K562 (cell line): ENCODE measurements at regions not wholly inside any gene's neighbourhood (a gene's known extent, or its start where the extent isn't known, plus 50 kb on each side); places are given as distances from the start of the nearest gene placed in this dataset.

ENCODE experiments used
- ATAC-seq: fragments of 200-7000 bp; cut with Tn5 transposase; 3 replicates; pipeline ENCODE4 v1.9.1; 2020; ENCODE audit warnings: moderate library complexity
- BruUV-seq: library from RNA; stranded (reverse); fragments of 400-500 nt; replicated peaks from 2 replicates; lab custom pipeline; 2021; lab: Mats Ljungman, UMichigan
- CTCF ChIA-PET: fragments of 300-600 bp; formaldehyde crosslinking; extraction: SDS; loops from one replicate; lab custom pipeline; 2021; ENCODE audit warnings: low intra/inter-chr PET ratio; lab: Yijun Ruan, JAX
- POLR2A ChIA-PET: fragments of 300-600, 350-650 bp; sonication (Branson Sonifier 250); formaldehyde crosslinking; extraction: SDS; loops from one replicate; lab custom pipeline; 2021; ENCODE audit warnings: antibody characterized with exemption, inconsistent platforms; lab: Yijun Ruan, JAX
- DNase-seq, 4 experiments: peaks; one replicate each; pipeline versions ENCODE4 v3.0.0 to v3.0.0-alpha.2; 2011 to 2018; ENCODE audit warnings: low spot score in 3 of 4, mixed read lengths in 3 of 4; ENCODE audit errors: extremely low read depth in 1 of 4
- FAIRE-seq: peaks from 2 replicates; lab custom pipeline; 2011; peaks lifted over from hg19 to GRCh38; lab: Jason Lieb, UNC
- H2AFZ ChIP-seq: 2 replicates; pipeline ENCODE4 v1.6.0; 2011; ENCODE audit warnings: low read depth, low read length, control low read depth, inconsistent platforms
- H3K27ac ChIP-seq: fragments of 200-600 bp; 3 replicates; pipeline ENCODE4 v1.8.0; 2011; ENCODE audit warnings: low read depth, mild to moderate bottlenecking, control low read depth, inconsistent platforms, low read length, moderate library complexity, mixed read lengths; ENCODE audit errors: extremely low read depth
- H3K27me3 ChIP-seq, 2 experiments: fragments of 300-600 bp in 1 of 2; 2 replicates in 1 of 2; 3 replicates in 1 of 2; pipeline versions ENCODE4 v1.6.0 to v1.8.0; 2011; ENCODE audit warnings: inconsistent platforms in 2 of 2, low read length in 2 of 2, mild to moderate bottlenecking in 1 of 2, mixed read lengths in 1 of 2, moderate library complexity in 1 of 2; ENCODE audit not compliant: control insufficient read depth in 2 of 2, insufficient read depth in 2 of 2
- H3K36me3 ChIP-seq: fragments of 300-600 bp; 3 replicates; pipeline ENCODE4 v1.8.0; 2011; ENCODE audit warnings: mild to moderate bottlenecking, low read length, inconsistent platforms; ENCODE audit not compliant: control insufficient read depth, insufficient read depth
- H3K4me1 ChIP-seq, 2 experiments: fragments of 200-600 bp in 1 of 2; replicated peaks in 1 of 2; 2 replicates in 1 of 2; 3 replicates in 1 of 2; pipeline versions ENCODE4 v1.5.1 to v1.8.0; 2011; ENCODE audit warnings: inconsistent platforms in 2 of 2, low read length in 2 of 2, mild to moderate bottlenecking in 1 of 2, mixed read lengths in 1 of 2, moderate library complexity in 1 of 2; ENCODE audit not compliant: control insufficient read depth in 2 of 2, insufficient read depth in 2 of 2
- H3K4me2 ChIP-seq: 2 replicates; pipeline ENCODE4 v1.6.1; 2011; ENCODE audit warnings: low read length, control low read depth, inconsistent platforms, mixed read lengths; ENCODE audit not compliant: insufficient read depth
- H3K4me3 ChIP-seq: fragments of 200-600 bp; sonication (generic), shearing (Covaris generic); 2 replicates; pipeline ENCODE4 v1.5.1; 2016; ENCODE audit warnings: control low read depth, inconsistent platforms
- H3K79me2 ChIP-seq: fragments of 200-600 bp; 3 replicates; pipeline ENCODE4 v1.8.0; 2011; ENCODE audit warnings: low read length, inconsistent platforms; ENCODE audit not compliant: control insufficient read depth, insufficient read depth
- H3K9ac ChIP-seq, 2 experiments: 2 replicates each; pipeline versions ENCODE4 v1.6.0 to v1.6.1; 2011; ENCODE audit warnings: low read depth in 2 of 2, low read length in 2 of 2, control low read depth in 1 of 2, inconsistent platforms in 1 of 2, mild to moderate bottlenecking in 1 of 2, mixed read lengths in 1 of 2; ENCODE audit not compliant: insufficient read depth in 1 of 2
- H3K9me1 ChIP-seq: one replicate; pipeline ENCODE4 v1.6.0; 2011; ENCODE audit warnings: inconsistent platforms, mild to moderate bottlenecking, low read length, moderate library complexity; ENCODE audit not compliant: control insufficient read depth, insufficient read depth
- H3K9me3 ChIP-seq: replicated peaks from 2 replicates; pipeline ENCODE4 v1.5.1; 2011; ENCODE audit warnings: low read depth, low read length, inconsistent platforms; ENCODE audit not compliant: control insufficient read depth, insufficient read depth
- H4K20me1 ChIP-seq: replicated peaks from 2 replicates; pipeline ENCODE4 v1.6.1; 2011; ENCODE audit warnings: low read length, inconsistent platforms, mixed read lengths; ENCODE audit not compliant: control insufficient read depth, insufficient read depth
- TSC22D4 ChIP-seq: fragments of 450-650 bp; IDR thresholded peaks from 2 replicates; pipeline ENCODE4 v1.6.1; 2016; ENCODE audit warnings: missing genetic modification characterization, missing biosample characterization, control low read depth
- ZNF184 ChIP-seq: sonication (generic); formaldehyde crosslinking; IDR thresholded peaks from 2 replicates; pipeline ENCODE4 v1.5.0; 2020; ENCODE audit warnings: missing genetic modification reagents
- WGBS: fragments of 100-300 bp; shearing (Covaris generic); methylation state at CpG from one replicate; pipeline ENCODE4 v1.1.6; 2016; ENCODE audit warnings: low coverage, mixed read lengths; ENCODE audit not compliant: insufficient coverage; ENCODE audit errors: missing lambda C conversion rate; 5-methylcytosine and 5-hydroxymethylcytosine counted together
- in situ Hi-C: fragments of 300-500 bp; cut with MboI; formaldehyde crosslinking; loops from 4 replicates; pipeline ENCODE4 v1.15.0; 2018; ENCODE audit warnings: inconsistent platforms, mixed read lengths
- intact Hi-C: fragments of 100-400 bp; cut with micrococcal nuclease; formaldehyde crosslinking; loops from 2 replicates; pipeline ENCODE4 v1.14.2; 2022
- TF ChIP-seq, protein P1 (sequence below): fragments of 450-650 bp; formaldehyde crosslinking; conservative IDR thresholded peaks from 2 replicates; pipeline ENCODE4 v1.4.0; 2022; ENCODE audit warnings: mild to moderate bottlenecking, missing genetic modification characterization
- TF ChIP-seq, protein P2 (sequence below): fragments of 250-450 bp; sonication (Bioruptor Pico); IDR thresholded peaks from 2 replicates; pipeline ENCODE4 v1.5.0; 2022; ENCODE audit warnings: mild to moderate bottlenecking
- TF ChIP-seq, protein P3 (sequence below): sonication (generic); formaldehyde crosslinking; IDR thresholded peaks from 2 replicates; pipeline ENCODE4 v1.8.0; 2023; ENCODE audit warnings: missing genetic modification reagents, mild to moderate bottlenecking, borderline replicate concordance
- TF ChIP-seq, protein P4 (sequence below), 2 experiments: fragments of 450-650 bp in 1 of 2; IDR thresholded peaks; 2 replicates each; pipeline ENCODE4 v1.6.1; 2011 to 2017; ENCODE audit warnings: low read depth in 2 of 2, antibody characterized with exemption in 1 of 2, borderline replicate concordance in 1 of 2, low read length in 1 of 2, mild to moderate bottlenecking in 1 of 2, mixed read lengths in 1 of 2; ENCODE audit not compliant: control insufficient read depth in 1 of 2

DNA sequence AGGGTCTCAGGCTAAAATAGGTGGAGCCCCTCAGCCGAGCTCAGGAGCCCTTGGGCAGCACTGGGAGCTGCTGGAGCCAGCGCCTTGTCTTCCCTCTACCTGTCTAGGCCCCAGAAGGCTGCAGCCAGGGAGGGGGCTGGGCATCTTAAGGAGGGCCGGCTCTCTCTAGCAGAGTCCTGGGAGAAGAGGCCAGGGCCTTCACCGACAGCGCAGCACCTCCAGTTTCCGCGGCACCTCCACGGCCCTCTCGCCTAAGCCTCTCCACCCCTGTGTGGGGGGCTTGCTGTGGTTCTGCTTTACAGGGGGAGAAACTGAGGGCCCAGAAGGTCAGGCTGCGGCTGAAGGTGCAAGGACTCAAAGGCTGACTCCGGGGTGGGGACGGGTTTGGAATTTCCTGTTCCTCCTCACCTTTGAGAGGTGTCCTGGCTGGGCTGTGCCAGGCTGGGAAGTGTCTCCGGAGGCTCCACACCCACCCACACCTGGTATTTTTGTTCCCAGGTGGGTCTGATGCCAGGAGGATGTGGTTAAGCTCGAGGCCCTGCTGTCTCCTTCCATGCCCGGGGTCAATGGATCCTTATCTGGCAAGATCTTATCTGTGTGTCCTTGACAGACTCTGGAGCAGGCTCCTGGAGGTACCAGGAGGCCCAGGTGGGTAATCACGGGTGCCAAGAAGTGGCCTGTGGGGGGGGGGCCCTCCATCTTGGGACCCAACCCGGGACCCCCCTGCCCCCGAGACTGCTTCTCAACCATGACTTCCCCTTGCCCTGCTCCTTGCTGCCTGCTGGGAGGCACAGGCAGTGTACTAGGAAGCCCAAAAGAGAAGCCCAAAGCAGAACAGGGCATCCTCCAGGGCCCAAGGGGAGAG, 95.3 kb upstream of the FGF3 start:
- Histone ChIP-seq H3K9ac (no peak overlapping the region), H3K4me2 (no peak overlapping the region)
- TF ChIP-seq TSC22D4 (tag) (no peak), ZNF184 (no peak)
- TF ChIP-seq, protein P1, sequence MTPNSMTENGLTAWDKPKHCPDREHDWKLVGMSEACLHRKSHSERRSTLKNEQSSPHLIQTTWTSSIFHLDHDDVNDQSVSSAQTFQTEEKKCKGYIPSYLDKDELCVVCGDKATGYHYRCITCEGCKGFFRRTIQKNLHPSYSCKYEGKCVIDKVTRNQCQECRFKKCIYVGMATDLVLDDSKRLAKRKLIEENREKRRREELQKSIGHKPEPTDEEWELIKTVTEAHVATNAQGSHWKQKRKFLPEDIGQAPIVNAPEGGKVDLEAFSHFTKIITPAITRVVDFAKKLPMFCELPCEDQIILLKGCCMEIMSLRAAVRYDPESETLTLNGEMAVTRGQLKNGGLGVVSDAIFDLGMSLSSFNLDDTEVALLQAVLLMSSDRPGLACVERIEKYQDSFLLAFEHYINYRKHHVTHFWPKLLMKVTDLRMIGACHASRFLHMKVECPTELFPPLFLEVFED (CRISPR knock-in tag), result no peak
- TF ChIP-seq, protein P2, sequence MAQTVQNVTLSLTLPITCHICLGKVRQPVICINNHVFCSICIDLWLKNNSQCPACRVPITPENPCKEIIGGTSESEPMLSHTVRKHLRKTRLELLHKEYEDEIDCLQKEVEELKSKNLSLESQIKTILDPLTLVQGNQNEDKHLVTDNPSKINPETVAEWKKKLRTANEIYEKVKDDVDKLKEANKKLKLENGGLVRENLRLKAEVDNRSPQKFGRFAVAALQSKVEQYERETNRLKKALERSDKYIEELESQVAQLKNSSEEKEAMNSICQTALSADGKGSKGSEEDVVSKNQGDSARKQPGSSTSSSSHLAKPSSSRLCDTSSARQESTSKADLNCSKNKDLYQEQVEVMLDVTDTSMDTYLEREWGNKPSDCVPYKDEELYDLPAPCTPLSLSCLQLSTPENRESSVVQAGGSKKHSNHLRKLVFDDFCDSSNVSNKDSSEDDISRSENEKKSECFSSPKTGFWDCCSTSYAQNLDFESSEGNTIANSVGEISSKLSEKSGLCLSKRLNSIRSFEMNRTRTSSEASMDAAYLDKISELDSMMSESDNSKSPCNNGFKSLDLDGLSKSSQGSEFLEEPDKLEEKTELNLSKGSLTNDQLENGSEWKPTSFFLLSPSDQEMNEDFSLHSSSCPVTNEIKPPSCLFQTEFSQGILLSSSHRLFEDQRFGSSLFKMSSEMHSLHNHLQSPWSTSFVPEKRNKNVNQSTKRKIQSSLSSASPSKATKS, result no peak
- TF ChIP-seq, protein P3, sequence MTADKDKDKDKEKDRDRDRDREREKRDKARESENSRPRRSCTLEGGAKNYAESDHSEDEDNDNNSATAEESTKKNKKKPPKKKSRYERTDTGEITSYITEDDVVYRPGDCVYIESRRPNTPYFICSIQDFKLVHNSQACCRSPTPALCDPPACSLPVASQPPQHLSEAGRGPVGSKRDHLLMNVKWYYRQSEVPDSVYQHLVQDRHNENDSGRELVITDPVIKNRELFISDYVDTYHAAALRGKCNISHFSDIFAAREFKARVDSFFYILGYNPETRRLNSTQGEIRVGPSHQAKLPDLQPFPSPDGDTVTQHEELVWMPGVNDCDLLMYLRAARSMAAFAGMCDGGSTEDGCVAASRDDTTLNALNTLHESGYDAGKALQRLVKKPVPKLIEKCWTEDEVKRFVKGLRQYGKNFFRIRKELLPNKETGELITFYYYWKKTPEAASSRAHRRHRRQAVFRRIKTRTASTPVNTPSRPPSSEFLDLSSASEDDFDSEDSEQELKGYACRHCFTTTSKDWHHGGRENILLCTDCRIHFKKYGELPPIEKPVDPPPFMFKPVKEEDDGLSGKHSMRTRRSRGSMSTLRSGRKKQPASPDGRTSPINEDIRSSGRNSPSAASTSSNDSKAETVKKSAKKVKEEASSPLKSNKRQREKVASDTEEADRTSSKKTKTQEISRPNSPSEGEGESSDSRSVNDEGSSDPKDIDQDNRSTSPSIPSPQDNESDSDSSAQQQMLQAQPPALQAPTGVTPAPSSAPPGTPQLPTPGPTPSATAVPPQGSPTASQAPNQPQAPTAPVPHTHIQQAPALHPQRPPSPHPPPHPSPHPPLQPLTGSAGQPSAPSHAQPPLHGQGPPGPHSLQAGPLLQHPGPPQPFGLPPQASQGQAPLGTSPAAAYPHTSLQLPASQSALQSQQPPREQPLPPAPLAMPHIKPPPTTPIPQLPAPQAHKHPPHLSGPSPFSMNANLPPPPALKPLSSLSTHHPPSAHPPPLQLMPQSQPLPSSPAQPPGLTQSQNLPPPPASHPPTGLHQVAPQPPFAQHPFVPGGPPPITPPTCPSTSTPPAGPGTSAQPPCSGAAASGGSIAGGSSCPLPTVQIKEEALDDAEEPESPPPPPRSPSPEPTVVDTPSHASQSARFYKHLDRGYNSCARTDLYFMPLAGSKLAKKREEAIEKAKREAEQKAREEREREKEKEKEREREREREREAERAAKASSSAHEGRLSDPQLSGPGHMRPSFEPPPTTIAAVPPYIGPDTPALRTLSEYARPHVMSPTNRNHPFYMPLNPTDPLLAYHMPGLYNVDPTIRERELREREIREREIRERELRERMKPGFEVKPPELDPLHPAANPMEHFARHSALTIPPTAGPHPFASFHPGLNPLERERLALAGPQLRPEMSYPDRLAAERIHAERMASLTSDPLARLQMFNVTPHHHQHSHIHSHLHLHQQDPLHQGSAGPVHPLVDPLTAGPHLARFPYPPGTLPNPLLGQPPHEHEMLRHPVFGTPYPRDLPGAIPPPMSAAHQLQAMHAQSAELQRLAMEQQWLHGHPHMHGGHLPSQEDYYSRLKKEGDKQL (CRISPR knock-in tag), result no peak
- TF ChIP-seq, protein P4, sequence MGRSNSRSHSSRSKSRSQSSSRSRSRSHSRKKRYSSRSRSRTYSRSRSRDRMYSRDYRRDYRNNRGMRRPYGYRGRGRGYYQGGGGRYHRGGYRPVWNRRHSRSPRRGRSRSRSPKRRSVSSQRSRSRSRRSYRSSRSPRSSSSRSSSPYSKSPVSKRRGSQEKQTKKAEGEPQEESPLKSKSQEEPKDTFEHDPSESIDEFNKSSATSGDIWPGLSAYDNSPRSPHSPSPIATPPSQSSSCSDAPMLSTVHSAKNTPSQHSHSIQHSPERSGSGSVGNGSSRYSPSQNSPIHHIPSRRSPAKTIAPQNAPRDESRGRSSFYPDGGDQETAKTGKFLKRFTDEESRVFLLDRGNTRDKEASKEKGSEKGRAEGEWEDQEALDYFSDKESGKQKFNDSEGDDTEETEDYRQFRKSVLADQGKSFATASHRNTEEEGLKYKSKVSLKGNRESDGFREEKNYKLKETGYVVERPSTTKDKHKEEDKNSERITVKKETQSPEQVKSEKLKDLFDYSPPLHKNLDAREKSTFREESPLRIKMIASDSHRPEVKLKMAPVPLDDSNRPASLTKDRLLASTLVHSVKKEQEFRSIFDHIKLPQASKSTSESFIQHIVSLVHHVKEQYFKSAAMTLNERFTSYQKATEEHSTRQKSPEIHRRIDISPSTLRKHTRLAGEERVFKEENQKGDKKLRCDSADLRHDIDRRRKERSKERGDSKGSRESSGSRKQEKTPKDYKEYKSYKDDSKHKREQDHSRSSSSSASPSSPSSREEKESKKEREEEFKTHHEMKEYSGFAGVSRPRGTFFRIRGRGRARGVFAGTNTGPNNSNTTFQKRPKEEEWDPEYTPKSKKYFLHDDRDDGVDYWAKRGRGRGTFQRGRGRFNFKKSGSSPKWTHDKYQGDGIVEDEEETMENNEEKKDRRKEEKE (IDR thresholded peaks at IDR 0.05; ENCODE audit: borderline replicate concordance in 1 of 2, control insufficient read depth in 1 of 2, low read depth in 2 of 2, low read length in 1 of 2), result no peak

More for the DNA sequence above, 95.3 kb upstream of the FGF3 start:
- H3K9me3 ChIP-seq, result no peaks in the 10 kb centered on the region
- ChIA-PET CTCF (interaction anchor here (1.3 to 2.7 kb wide), 2 partner anchors 274 to 277 kb away, joined by 3 to 16 read pairs; no protein-coding TSS in a partner anchor), POLR2A (interaction anchor here (0.7 to 1.1 kb wide), 3 partner anchors 9 to 419 kb away, joined by 3 read pairs; no protein-coding TSS in a partner anchor)
- H2AFZ ChIP-seq, result no peak overlapping the region
- DNase-seq, result no peak
- FAIRE-seq, result no peak
- in situ Hi-C loops, result loop anchor here (5.0 kb wide), 1 partner anchor 283 kb away; no protein-coding TSS in a partner anchor
- H3K4me1 ChIP-seq, result peaks cover 0 to 59% of the 10 kb centered on the region in 2 experiments; a peak in 2 of 5 replicates
- no peaks in the 10 kb centered on the region for H3K79me2 ChIP-seq
- 5% methylated on average over 18 of the region's 18 CpGs for WGBS
- no peak for ATAC-seq
- BruUV-seq, result no TSS peak
- H3K27ac ChIP-seq, result no peak overlapping the region
- intact Hi-C loops, result loop anchor here (10.0 kb wide), 1 partner anchor 560 kb away; no protein-coding TSS in a partner anchor
- no peak overlapping the region for H3K4me3 ChIP-seq
- H3K36me3 ChIP-seq, result no peaks in the 10 kb centered on the region
- H4K20me1 ChIP-seq, result peaks cover 21% of the 10 kb centered on the region
- no peaks in the 10 kb centered on the region for H3K9me1 ChIP-seq
- peaks cover 0 to 25% of the 10 kb centered on the region in 2 experiments; a peak in 2 of 5 replicates for H3K27me3 ChIP-seq
